GM18520 (cell line): ENCODE measurements at regions not wholly inside any gene's neighbourhood (a gene's known extent, or its start where the extent isn't known, plus 50 kb on each side); places are given as distances from the start of the nearest gene placed in this dataset.

Experiments
- ATAC-seq: cut with Tn5 transposase; IDR thresholded peaks from one replicate; pipeline ENCODE4 v1.9.1; 2021; ENCODE audit not compliant: unreplicated experiment

DNA sequence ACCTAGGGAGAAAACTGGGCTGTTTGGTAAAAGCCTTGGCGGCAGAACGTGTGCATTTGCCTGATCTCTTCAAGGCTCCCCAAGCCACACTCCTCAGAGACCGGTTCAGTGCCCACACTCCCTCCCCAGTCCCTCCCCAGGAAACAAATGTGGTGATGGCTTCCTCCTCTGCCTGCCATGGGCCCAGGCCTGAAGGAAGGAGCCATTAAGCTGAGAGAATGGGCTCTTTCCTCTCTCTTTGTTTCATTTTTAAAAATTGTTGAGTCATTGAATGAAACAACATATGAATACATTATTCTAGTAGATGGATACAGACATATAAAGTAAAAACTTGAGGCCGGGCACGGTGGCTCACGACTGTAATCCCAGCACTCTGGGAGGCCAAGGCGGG is 50.6 kb upstream of the YWHAQ start:
- ATAC-seq, result no peak

GRCh38 chr2:9685637-9686036 is 54.8 kb upstream of the YWHAQ start:
- no peak for ATAC-seq

- no peak for ATAC-seq
Observed at GRCh38 chr2:9686061-9686460, 55.3 kb upstream of the YWHAQ start.

- no peak for ATAC-seq
Observed at GRCh38 chr2:9690252-9690651, 59.5 kb upstream of the YWHAQ start.

- no peak for ATAC-seq
Observed at GRCh38 chr2:9690716-9691498, 60.1 kb upstream of the YWHAQ start.

DNA sequence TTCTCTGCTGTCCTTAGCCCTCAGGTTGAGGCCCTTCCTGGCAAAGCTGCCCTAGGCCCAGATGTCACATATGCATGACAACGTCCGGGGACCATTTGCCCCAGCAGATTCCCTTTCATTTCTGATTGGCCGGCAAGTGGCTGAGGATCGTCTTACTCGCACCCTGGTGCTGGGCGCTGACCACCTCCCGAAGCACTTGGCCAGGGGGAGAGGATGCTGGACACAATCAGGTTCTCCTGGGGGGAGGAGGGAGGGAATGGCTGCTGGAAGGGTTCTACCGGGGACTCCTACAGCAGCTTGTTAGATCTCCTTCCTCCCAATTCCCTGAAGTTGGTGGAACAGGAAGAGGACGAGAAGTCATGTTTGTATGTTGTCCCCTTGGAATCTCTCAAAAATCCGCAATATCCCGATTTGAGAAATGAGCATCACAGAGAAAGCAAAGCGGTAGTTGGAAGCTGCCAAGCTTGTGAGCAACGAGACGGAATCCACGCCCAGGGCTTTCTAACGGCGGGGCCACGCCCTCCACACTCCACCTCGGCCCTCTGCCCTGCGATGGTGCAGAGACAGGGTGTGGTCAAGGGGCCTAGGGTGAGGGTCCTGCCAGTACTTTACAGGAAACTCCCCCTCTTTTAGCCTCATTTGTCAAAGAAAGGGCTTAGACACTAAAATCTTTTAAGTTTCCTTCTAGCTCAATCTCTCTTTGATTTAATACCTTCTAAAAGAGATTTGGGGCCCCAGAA is 61.8 kb upstream of the YWHAQ start:
- no peak for ATAC-seq

- no peak for ATAC-seq
Observed at GRCh38 chr2:9693196-9693491, 62.3 kb upstream of the YWHAQ start.

DNA sequence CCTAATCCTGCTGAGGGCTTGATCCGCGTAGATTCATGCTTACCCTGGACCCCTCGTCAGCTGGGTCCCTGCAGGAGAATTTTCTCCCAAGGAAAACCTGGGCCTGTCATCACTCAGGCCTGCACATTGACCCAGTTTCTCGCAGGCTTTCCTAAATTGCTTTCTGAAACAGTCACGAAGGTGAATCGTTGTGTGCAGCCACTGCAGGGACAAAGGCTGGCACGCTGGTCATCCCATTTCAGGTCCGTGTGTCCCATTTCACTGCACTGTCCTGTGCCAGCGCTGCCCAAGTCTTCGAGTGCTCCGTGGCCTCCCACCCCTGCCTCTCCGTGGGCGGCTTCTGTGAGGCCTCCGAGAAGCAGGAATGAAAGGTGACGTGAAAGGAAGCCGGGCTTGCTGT is 62.8 kb upstream of the YWHAQ start:
- no peak for ATAC-seq

DNA sequence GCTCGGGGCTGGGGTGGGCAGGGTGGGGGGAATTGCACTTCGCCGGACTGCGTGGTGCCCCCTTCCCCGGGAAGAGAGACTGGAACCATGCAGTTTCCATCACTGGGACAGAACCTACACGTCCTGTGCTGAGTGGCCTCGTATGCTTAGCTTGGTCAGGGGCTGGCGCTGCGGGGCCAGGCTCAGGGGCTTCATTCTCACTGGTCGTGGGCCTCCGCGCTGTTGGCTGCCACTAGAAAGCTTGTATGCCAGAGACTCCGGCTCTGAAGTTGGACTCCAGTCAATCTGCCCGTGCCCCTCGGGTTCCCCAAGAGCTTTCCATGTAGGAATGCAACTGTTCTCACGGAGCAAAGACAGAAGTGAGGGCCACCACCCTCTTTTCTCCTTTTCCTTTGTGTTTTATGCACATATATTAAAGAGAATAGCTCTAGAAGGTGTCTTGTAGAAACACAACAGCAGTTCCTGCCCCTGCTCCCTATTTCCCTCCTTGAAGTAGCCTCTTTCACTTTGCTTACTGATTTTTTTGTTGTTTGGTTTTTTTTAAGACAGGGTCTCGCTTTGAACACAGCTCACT is 64.0 kb upstream of the YWHAQ start:
- no peak for ATAC-seq

DNA sequence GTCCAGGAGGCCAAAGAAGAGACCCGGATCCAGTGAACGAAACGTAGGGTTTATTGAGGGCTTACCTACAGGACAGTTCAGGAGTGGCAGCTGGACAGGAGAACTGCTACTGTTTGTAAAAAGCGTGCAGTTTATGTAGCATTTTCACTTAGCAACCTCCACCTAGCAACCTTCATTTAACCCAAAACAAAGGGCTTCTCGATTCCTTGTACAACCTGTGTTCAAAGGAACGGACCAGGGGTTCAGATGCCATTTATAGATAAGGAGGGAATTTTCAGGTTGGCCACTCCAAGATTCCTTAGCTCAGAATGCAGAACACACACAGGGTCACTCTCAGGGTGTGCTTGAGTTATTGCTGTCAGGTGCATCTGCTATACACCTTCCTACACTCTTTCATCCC is 65.1 kb upstream of the YWHAQ start:
- no peak for ATAC-seq

DNA sequence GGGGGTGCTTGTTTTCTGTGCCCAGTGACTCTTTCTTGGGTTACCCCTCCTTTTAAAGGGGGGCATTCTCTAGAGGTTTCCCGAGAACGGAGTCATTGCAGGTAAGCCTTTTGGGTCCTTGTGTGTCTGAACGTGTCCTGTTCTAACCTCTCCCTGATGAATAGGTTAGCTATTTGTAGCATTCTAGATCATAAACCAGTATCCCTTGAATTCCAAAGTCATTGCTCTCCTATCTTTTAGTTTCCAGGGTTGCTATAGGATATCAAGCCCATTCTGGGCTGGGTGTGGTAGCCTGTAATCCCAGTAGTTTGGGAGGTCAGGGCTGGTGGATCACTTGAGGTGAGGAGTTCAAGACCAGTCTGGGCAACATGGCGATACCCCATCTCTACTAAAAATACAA is 65.9 kb upstream of the YWHAQ start:
- ATAC-seq, result no peak

- ATAC-seq, result no peak
Observed at GRCh38 chr2:9697909-9698308, 67.1 kb upstream of the YWHAQ start.

DNA sequence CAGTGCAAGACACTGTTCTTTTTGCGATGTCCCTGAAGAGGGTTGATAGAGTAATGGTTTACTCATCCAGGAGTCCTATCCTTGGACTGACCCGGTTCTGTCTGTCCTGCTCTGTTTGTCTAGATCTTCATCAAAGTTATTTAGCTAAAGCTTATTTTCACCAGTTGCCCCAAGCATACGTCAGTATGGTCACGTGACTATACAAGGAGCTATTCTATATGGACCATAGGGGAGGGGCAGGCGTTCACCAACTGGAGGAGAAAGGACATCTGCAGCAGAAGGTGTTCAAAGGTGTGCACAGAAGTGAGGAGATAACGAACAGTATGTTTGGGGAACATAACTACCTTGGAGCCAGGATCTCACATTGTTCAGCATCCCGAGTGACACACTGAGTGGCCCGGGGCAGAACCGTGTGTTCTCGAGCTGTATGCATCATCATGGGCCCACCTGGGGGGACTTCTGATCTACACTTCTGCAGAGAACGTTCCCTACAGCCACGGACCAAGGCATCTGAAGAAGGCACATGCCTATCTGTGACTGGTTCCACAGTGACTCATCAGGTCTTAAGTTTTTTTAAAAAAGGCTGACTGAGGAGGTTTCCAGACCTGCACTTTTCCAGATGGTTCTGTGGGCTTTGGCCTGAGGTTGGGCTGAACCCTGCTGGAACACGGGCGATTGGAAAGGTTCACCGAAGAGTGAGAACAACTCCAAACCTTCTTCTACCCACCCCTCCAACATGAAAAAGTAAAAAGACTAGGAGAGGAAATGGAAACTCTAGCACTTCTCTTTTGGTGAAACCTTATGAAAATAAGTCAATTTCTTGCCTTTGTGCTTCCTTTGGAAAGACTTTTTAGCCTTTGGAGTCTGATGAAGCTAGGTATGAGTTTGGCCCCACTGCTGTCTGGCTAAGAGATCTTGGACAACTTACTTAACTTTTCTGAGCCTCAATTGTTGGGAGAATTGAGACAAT is 68.6 kb upstream of the YWHAQ start:
- ATAC-seq, result no peak

- no peak for ATAC-seq
Observed at GRCh38 chr2:9700109-9700495, 69.3 kb upstream of the YWHAQ start.

GRCh38 chr2:9702604-9703084 is 71.8 kb upstream of the YWHAQ start:
- ATAC-seq, result no peak

DNA sequence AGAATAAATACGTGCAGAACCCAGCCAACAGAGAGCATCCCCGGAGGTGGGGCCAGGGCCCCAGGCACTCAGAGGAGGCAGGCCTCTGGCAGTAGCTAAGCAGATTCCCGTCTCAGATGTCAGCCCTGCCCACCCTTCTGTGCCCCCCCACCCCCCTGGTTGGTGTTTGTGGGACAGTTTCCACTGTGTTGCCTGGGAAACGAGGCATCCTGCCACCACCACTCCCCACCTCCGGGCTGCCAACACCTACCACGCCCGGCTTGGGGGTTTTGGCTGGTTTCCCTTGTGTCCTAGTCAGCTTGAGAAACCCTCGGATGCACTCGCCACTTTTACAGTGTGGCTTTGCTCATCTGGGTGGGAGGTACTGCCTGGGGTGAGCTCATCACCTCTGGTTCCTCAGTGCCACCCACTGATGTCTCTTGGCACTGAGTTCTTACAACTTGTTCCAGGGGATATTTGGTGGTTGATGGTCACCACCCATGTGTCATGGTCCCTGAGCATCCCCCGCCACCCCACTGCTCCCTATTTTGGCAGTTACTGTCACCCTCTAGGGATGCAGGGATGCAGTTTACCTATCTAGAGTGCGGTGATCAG is 72.4 kb upstream of the YWHAQ start:
- no peak for ATAC-seq

- ATAC-seq, result no peak
Observed at GRCh38 chr2:9703701-9704221, 73.0 kb upstream of the YWHAQ start.

GRCh38 chr2:9704600-9704999 is 73.8 kb upstream of the YWHAQ start:
- no peak for ATAC-seq

DNA sequence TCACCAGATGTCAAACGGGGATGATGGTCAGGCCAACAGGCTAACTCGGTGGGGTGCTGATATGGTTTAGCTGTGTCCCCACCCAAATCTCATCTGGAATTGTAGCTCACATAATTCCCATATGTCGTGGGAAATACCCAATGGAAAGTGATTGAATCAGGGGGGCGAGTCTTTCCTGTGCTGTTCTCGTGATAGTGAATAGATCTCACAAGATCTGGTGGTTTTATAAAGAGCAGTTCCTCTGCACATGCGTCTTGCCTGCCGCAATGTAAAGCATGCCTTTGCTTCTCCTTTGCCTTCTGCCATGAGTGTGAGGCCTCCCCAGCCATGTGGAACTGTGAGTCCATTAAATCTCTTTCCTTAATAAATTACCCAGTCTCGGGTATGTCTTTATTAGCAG is 74.4 kb upstream of the YWHAQ start:
- ATAC-seq, result no peak

GRCh38 chr2:9707008-9707407 is 76.2 kb upstream of the YWHAQ start:
- ATAC-seq, result no peak
